Upper lobe of right lung (tissue), 1 donor: ENCODE measurements at regions not wholly inside any gene's neighbourhood (a gene's known extent, or its start where the extent isn't known, plus 50 kb on each side); places are given as distances from the start of the nearest gene placed in this dataset.
"Not testable (repeated sequence)": the region's sequence is repeated elsewhere in the genome, so short reads cannot be mapped to it uniquely, and the experiment has no call there.

Source experiments
- ATAC-seq: fragments of 200-7000 bp; cut with Tn5 transposase; one replicate; pipeline ENCODE4 v1.9.1; 2020; ENCODE audit warnings: mild to moderate bottlenecking, moderate library complexity
- DNase-seq: peaks from one replicate; pipeline ENCODE4 v3.0.0-alpha.2; 2020
- H3K27ac ChIP-seq: fragments of 200-600 bp; one replicate; pipeline ENCODE4 v1.8.0; 2022
- H3K27me3 ChIP-seq: fragments of 200-600 bp; one replicate; pipeline ENCODE4 v1.8.0; 2022; ENCODE audit warnings: mild to moderate bottlenecking
- H3K36me3 ChIP-seq: fragments of 200-600 bp; one replicate; pipeline ENCODE4 v1.8.0; 2022
- H3K4me1 ChIP-seq: fragments of 200-600 bp; one replicate; pipeline ENCODE4 v1.8.0; 2022
- H3K4me3 ChIP-seq: fragments of 200-600 bp; one replicate; pipeline ENCODE4 v1.8.0; 2022; ENCODE audit warnings: mild to moderate bottlenecking
- H3K9me3 ChIP-seq: fragments of 200-600 bp; one replicate; pipeline ENCODE4 v1.8.0; 2022
- CTCF ChIP-seq: fragments of 200-600 bp; IDR thresholded peaks from one replicate; pipeline ENCODE4 v1.8.0; 2022; ENCODE audit warnings: antibody characterized with exemption
- intact Hi-C: fragments of 100-400 bp; cut with DNase I; formaldehyde crosslinking; loops from one replicate; pipeline ENCODE4 v1.11.0; 2022
- donor health status: DM: no; HTN: yes; CAD: no; lungs with severe emphysema.

DNA sequence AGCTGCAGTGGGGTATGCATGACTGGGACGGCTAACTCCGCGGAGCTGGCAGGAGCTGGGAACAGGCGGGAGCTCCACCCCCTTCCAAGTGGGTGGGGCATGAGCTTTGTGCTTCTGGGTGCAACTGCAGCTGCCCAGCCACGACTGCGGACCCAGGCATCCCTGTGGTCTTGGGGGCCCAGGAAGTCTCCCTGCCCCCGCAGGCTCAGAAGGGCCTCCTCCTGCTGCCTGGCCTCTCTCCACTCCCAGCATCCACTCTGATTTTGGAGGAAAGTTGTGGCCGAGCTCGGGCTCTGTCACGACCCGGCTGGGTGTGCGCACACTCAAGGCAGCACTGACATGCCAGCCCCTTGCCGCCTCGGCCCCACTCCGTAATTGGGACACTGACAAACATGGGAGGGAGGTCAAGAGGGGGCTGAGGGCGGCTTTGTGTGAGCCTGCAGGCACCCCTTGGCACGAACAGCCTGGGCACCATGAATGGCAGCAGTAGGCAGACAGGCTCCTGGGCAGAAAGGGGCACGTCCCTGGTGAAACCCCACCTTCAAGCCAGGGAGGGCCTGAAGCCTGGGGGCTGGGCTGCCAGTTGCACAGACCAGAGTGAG, 822.6 kb downstream of the GLUD2 start:
- no peak for TF ChIP-seq CTCF
- no peak overlapping the region for H3K4me3 ChIP-seq
- DNase-seq: no peak
- intact Hi-C loops: no loop called here
- no peak for ATAC-seq
- H3K27ac ChIP-seq: no peak overlapping the region
- no peaks in the 10 kb centered on the region for H3K36me3 ChIP-seq
- no peaks in the 10 kb centered on the region for H3K27me3 ChIP-seq
- no peaks in the 10 kb centered on the region for H3K9me3 ChIP-seq
- H3K4me1 ChIP-seq: no peaks in the 10 kb centered on the region

- intact Hi-C loops: no loop called here
Measured at GRCh38 chrX:121871122-121871521, 823.7 kb downstream of the GLUD2 start.

DNA sequence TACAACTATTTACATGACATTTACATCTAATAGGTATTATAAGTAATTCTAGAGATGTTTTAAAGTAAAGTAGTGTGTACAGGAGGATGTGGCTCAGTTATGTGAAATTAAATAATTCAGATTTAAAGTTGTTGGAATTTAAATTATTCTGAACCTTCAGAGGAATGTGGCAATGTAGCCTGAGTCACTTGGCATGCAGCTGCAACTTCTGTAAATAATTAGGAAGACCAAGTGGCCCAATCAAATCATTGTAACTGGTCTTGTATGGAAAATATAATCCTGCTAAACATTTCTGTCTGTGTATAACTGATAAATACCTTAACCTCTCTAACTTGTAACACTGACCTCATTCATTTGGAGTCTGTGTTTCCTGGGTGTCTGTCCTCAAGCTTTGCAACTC, 828.9 kb downstream of the GLUD2 start:
- ATAC-seq (no peak), DNase-seq (no peak)
- Histone ChIP-seq H3K9me3 (no peaks in the 10 kb centered on the region), H3K4me1 (no peaks in the 10 kb centered on the region), H3K27me3 (no peaks in the 10 kb centered on the region), H3K36me3 (no peaks in the 10 kb centered on the region), H3K4me3 (no peak overlapping the region), H3K27ac (no peak overlapping the region)
- no peak for TF ChIP-seq CTCF
- intact Hi-C loops: no loop called here

More at GRCh38 chrX:121871122-121871521, 823.7 kb downstream of the GLUD2 start:
- DNase-seq: no peak
- ATAC-seq: no peak
- no peak for TF ChIP-seq CTCF
- H3K4me1 ChIP-seq: no peaks in the 10 kb centered on the region
- no peak overlapping the region for H3K4me3 ChIP-seq
- H3K27me3 ChIP-seq: no peaks in the 10 kb centered on the region
- H3K27ac ChIP-seq: no peak overlapping the region
- no peaks in the 10 kb centered on the region for H3K36me3 ChIP-seq
- H3K9me3 ChIP-seq: no peaks in the 10 kb centered on the region

DNA sequence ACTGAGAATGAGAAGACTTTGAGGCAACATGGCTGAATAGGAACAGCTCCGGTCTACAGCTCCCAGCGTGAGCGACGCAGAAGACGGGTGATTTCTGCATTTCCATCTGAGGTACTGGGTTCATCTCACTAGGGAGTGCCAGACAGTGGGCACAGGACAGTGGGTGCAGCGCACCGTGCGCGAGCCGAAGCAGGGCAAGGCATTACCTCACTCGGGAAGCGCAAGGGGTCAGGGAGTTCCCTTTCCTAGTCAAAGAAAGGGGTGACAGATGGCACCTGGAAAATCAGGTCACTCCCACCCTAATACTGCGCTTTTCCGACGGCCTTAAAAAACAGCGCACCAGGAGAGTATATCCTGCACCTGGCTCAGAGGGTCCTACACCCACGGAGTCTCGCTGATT, 829.9 kb downstream of the GLUD2 start:
- H3K4me3 ChIP-seq, H3K4me1 ChIP-seq, H3K36me3 ChIP-seq, DNase-seq, H3K27me3 ChIP-seq, ATAC-seq, H3K27ac ChIP-seq, H3K9me3 ChIP-seq, intact Hi-C loops: not testable (repeated sequence)

DNA sequence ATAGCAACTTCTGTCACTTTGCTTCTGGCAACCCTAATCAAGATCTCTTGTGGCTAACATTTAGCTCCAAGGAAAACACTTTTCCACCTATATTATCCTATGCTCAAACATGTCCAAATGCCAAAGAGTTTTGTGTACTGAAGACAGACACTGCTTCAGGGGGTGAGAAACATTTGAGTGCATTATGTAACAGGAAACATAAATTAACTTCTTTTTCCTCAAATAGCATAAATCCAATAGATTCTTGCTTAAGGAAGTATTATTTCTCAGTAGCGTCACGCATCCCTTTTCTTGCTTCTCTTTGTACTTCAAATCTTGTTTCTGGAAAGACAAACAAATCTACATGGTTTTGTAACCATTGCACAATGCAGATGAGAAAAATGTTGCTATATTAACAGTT, 839.1 kb downstream of the GLUD2 start:
- no peak for DNase-seq
- Histone ChIP-seq H3K9me3 (no peaks in the 10 kb centered on the region), H3K4me1 (no peaks in the 10 kb centered on the region), H3K27me3 (no peaks in the 10 kb centered on the region), H3K36me3 (no peaks in the 10 kb centered on the region), H3K27ac (no peak overlapping the region), H3K4me3 (no peak overlapping the region)
- intact Hi-C loops: no loop called here
- no peak for ATAC-seq
- TF ChIP-seq CTCF: no peak

- Histone ChIP-seq H3K4me3 (no peak overlapping the region), H3K4me1 (no peaks in the 10 kb centered on the region), H3K27ac (no peak overlapping the region), H3K36me3 (no peaks in the 10 kb centered on the region), H3K9me3 (no peaks in the 10 kb centered on the region), H3K27me3 (no peaks in the 10 kb centered on the region)
- DNase-seq (no peak), ATAC-seq (no peak)
- intact Hi-C loops: no loop called here
- no peak for TF ChIP-seq CTCF
Measured at GRCh38 chrX:121894756-121895155, 847.3 kb downstream of the GLUD2 start.
